ENCODE measurements at regions not wholly inside any gene's neighbourhood (a gene's known extent, or its start where the extent isn't known, plus 50 kb on each side); places are given as distances from the start of the nearest gene placed in this dataset.

GRCh38 chr13:29935309-29935981, 85.0 kb upstream of the UBL3 start:
- DNase-seq (ENCODE audit: low read depth in 4 of 4, low spot score in 3 of 4) = no peak

- no peak for DNase-seq (ENCODE audit: low read depth in 4 of 4, low spot score in 3 of 4)
These were observed 84.3 kb upstream of the UBL3 start for GRCh38 chr13:29934531-29935308.

GRCh38 chr13:29933401-29933800, 83.0 kb upstream of the UBL3 start:
- DNase-seq (ENCODE audit: low read depth in 4 of 4, low spot score in 3 of 4) = no peak

- DNase-seq (ENCODE audit: low read depth in 4 of 4, low spot score in 3 of 4) = no peak
These were observed 81.3 kb upstream of the UBL3 start for GRCh38 chr13:29931696-29932095.

- no peak for DNase-seq (ENCODE audit: low read depth in 4 of 4, low spot score in 3 of 4)
These were observed 78.8 kb upstream of the UBL3 start for GRCh38 chr13:29929062-29929847.

- no peak for DNase-seq (ENCODE audit: low read depth in 4 of 4, low spot score in 3 of 4)
These were observed 75.7 kb upstream of the UBL3 start for GRCh38 chr13:29926098-29926476.

GRCh38 chr13:29925457-29926097, 75.2 kb upstream of the UBL3 start:
- DNase-seq (ENCODE audit: low read depth in 4 of 4, low spot score in 3 of 4) = no peak

- no peak for DNase-seq (ENCODE audit: low read depth in 4 of 4, low spot score in 3 of 4)
These were observed 74.3 kb upstream of the UBL3 start for GRCh38 chr13:29924482-29925350.

- DNase-seq (ENCODE audit: low read depth in 4 of 4, low spot score in 3 of 4) = peak in 2 of 4 donors; percentile 63 to 68
These were observed 73.4 kb upstream of the UBL3 start for GRCh38 chr13:29923554-29924481.

GRCh38 chr13:29922896-29923295, 72.5 kb upstream of the UBL3 start:
- DNase-seq (ENCODE audit: low read depth in 4 of 4, low spot score in 3 of 4) = no peak

- DNase-seq (ENCODE audit: low read depth in 4 of 4, low spot score in 3 of 4) = no peak
These were observed 71.9 kb upstream of the UBL3 start for GRCh38 chr13:29922281-29922821.

GRCh38 chr13:29921542-29921941, 71.1 kb upstream of the UBL3 start:
- no peak for DNase-seq (ENCODE audit: low read depth in 4 of 4, low spot score in 3 of 4)

GRCh38 chr13:29920025-29920643, 69.7 kb upstream of the UBL3 start:
- no peak for DNase-seq (ENCODE audit: low read depth in 4 of 4, low spot score in 3 of 4)

GRCh38 chr13:29918845-29919244, 68.4 kb upstream of the UBL3 start:
- no peak for DNase-seq (ENCODE audit: low read depth in 4 of 4, low spot score in 3 of 4)

- no peak for DNase-seq (ENCODE audit: low read depth in 4 of 4, low spot score in 3 of 4)
These were observed 67.2 kb upstream of the UBL3 start for GRCh38 chr13:29917650-29918049.

- DNase-seq (ENCODE audit: low read depth in 4 of 4, low spot score in 3 of 4) = no peak
These were observed 64.2 kb upstream of the UBL3 start for GRCh38 chr13:29914581-29914980.

GRCh38 chr13:29911781-29912418, 61.5 kb upstream of the UBL3 start:
- DNase-seq (ENCODE audit: low read depth in 4 of 4, low spot score in 3 of 4) = no peak
